Nephron (organoid): ENCODE measurements at regions not wholly inside any gene's neighbourhood (a gene's known extent, or its start where the extent isn't known, plus 50 kb on each side); places are given as distances from the start of the nearest gene placed in this dataset.

ENCODE experiments used
- H3K27ac Mint-ChIP-seq, 3 experiments: 2 replicates each; pipeline ENCODE4 v1.8.0; 2020; ENCODE audit warnings: mixed read lengths in 3 of 3, mild to moderate bottlenecking in 2 of 3, moderate library complexity in 1 of 3
- H3K27me3 Mint-ChIP-seq: 2 replicates; pipeline ENCODE4 v1.8.0; 2021; ENCODE audit warnings: low read depth, mild to moderate bottlenecking, moderate library complexity, mixed read lengths
- H3K36me3 Mint-ChIP-seq: 2 replicates; pipeline ENCODE4 v1.8.0; 2020; ENCODE audit warnings: low read depth, mixed read lengths
- H3K4me1 Mint-ChIP-seq: 2 replicates; pipeline ENCODE4 v1.8.0; 2020; ENCODE audit warnings: mixed read lengths
- H3K4me3 Mint-ChIP-seq, 3 experiments: 2 replicates each; pipeline ENCODE4 v1.8.0; 2020; ENCODE audit warnings: mild to moderate bottlenecking in 3 of 3, mixed read lengths in 3 of 3, moderate library complexity in 2 of 3
- H3K9me3 Mint-ChIP-seq: 2 replicates; pipeline ENCODE4 v1.8.0; 2020; ENCODE audit warnings: mixed read lengths
- TF ChIP-seq, protein P1 (sequence below), 3 experiments: fragments of 200-600 bp; sonication (generic); IDR thresholded peaks; one replicate each; pipeline ENCODE4 v1.5.0; 2021; ENCODE audit warnings: antibody characterized with exemption in 3 of 3; ENCODE audit not compliant: unreplicated experiment in 3 of 3

GRCh38 chr6:105497549-105497948 is 94.7 kb upstream of the PREP start:
- Mint-ChIP-seq H3K27me3 (no peaks in the 10 kb centered on the region), H3K9me3 (no peaks in the 10 kb centered on the region), H3K4me3 (no peak overlapping the region), H3K36me3 (no peaks in the 10 kb centered on the region), H3K27ac (no peak overlapping the region), H3K4me1 (peaks cover 15% of the 10 kb centered on the region)
- TF ChIP-seq, protein P1, sequence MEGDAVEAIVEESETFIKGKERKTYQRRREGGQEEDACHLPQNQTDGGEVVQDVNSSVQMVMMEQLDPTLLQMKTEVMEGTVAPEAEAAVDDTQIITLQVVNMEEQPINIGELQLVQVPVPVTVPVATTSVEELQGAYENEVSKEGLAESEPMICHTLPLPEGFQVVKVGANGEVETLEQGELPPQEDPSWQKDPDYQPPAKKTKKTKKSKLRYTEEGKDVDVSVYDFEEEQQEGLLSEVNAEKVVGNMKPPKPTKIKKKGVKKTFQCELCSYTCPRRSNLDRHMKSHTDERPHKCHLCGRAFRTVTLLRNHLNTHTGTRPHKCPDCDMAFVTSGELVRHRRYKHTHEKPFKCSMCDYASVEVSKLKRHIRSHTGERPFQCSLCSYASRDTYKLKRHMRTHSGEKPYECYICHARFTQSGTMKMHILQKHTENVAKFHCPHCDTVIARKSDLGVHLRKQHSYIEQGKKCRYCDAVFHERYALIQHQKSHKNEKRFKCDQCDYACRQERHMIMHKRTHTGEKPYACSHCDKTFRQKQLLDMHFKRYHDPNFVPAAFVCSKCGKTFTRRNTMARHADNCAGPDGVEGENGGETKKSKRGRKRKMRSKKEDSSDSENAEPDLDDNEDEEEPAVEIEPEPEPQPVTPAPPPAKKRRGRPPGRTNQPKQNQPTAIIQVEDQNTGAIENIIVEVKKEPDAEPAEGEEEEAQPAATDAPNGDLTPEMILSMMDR (IDR thresholded peaks at IDR 0.05; ENCODE audit: unreplicated experiment in 3 of 3): no peak

DNA sequence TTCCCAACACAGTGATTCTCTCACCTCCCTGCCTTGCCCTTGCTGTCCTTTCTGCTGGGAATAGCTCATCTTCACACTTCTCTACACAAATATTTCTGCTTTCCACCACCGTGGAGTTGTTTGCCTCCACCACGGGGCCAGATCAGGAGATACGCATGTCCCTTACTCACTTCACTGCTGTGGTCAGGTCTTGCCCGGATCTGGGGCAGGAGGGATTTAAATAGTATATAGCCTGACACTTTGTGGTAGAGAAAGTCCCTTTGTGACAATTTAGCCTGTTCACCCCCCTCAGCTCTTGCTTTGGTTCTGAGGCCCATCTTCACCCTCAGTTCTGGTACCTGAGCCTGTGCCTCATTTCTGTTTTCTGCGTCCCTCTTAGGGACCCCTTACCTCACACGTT is 92.6 kb upstream of the PREP start:
- H3K9me3 Mint-ChIP-seq: no peaks in the 10 kb centered on the region
- TF ChIP-seq, protein P1 (IDR thresholded peaks at IDR 0.05; ENCODE audit: unreplicated experiment in 3 of 3): no peak
- no peaks in the 10 kb centered on the region for H3K27me3 Mint-ChIP-seq
- peaks cover 15% of the 10 kb centered on the region for H3K4me1 Mint-ChIP-seq
- H3K27ac Mint-ChIP-seq: no peak overlapping the region
- no peaks in the 10 kb centered on the region for H3K36me3 Mint-ChIP-seq
- H3K4me3 Mint-ChIP-seq: no peak overlapping the region

DNA sequence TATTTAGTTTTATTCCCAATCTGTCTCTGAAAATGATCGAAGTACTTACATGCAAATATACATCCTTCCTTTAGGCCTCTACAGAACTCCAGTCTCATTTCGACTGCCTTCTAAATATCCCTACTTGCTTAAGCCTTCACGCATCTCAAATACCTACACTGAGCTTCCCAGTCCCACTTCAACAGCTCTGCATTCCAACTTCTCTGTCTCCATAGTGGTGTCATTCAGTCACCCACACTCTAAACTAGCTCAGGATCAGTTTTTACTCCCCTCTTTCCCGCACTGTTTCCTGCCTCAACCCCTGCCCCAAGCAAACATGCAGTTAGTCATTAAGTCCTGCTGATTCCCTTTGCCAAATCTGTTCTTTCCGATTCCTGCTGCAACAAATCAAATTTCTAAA is 91.8 kb upstream of the PREP start:
- H3K9me3 Mint-ChIP-seq: no peaks in the 10 kb centered on the region
- H3K27ac Mint-ChIP-seq: no peak overlapping the region
- TF ChIP-seq, protein P1 (IDR thresholded peaks at IDR 0.05; ENCODE audit: unreplicated experiment in 3 of 3): no peak
- no peaks in the 10 kb centered on the region for H3K27me3 Mint-ChIP-seq
- no peaks in the 10 kb centered on the region for H3K36me3 Mint-ChIP-seq
- H3K4me1 Mint-ChIP-seq: peaks cover 11% of the 10 kb centered on the region
- H3K4me3 Mint-ChIP-seq: no peak overlapping the region

DNA sequence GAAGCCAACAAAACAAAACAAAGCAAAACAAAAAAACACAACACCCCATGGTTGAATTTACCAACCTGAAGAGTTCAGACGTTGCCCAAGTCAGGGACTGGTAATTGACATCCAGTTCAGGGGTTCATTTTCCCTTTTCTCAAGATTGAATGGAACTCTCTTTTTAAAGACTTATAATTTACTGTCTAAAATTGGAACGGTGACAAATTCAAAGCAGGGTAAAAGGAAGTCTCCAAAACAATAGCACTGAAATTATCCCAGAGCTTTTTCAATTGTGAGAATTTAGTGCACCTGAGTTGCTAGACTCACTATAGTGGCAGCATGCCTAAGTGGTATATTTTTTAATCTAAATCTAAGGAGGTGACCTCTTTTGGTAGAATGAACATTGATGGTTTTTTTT is 90.9 kb upstream of the PREP start:
- Mint-ChIP-seq H3K27me3 (no peaks in the 10 kb centered on the region), H3K4me3 (no peak overlapping the region), H3K4me1 (peaks cover 21% of the 10 kb centered on the region), H3K36me3 (no peaks in the 10 kb centered on the region), H3K27ac (peak overlapping the region in 1 of 3 experiments; percentile 14), H3K9me3 (no peaks in the 10 kb centered on the region)
- TF ChIP-seq, protein P1 (IDR thresholded peaks at IDR 0.05; ENCODE audit: unreplicated experiment in 3 of 3): no peak

DNA sequence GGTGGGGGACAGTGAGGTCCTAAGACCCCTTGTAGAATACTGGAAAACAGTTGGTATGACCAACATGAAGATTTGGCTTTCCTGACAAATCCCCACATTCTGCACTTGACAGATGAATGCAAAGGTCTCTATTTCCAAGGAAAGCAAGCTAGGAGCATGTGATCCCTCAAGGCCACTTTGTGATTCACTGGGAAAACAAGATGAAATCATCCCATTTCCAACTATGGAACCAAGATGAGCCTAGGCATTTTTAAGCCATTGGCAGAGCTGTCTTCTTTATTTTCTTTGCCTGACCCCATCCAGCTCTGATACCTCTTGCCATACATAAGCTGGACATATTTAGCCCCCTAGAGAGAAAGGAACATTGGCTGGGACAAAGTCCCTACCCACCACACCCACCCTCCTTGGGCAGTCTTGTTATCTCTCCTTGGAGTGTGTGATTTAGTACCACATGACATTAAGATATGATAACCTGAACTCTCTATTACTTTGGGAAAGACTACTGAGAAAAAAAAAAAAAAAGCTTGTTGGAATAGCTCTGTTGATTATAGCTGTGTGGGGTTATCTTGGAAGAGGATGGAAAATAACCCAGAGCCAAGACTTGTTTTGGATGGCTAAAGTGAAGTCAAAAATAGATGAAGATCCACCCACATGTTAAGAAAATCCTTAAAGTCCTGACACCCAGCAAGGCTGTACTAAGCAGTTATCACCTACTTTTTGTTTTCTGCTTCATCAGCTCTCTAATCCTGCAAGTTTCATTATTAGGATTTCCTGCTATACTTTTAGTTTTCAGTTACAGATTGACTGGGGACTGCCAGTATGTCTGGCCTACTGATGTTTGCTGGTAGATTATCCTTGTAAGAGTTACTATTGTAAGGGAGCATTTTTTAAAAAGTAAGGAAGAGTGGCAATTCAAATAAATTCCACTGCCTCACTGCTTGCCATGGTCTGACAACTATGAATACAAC is 90.1 kb upstream of the PREP start:
- peak overlapping the region in 1 of 3 experiments; percentile 14 for H3K27ac Mint-ChIP-seq
- peaks cover 28% of the 10 kb centered on the region for H3K4me1 Mint-ChIP-seq
- H3K36me3 Mint-ChIP-seq: no peaks in the 10 kb centered on the region
- TF ChIP-seq, protein P1 (IDR thresholded peaks at IDR 0.05; ENCODE audit: unreplicated experiment in 3 of 3): no peak
- peaks cover 4% of the 10 kb centered on the region for H3K27me3 Mint-ChIP-seq
- H3K4me3 Mint-ChIP-seq: no peak overlapping the region
- no peaks in the 10 kb centered on the region for H3K9me3 Mint-ChIP-seq

GRCh38 chr6:105489216-105489530 is 86.3 kb upstream of the PREP start:
- peaks cover 19% of the 10 kb centered on the region for H3K27me3 Mint-ChIP-seq
- H3K36me3 Mint-ChIP-seq: no peaks in the 10 kb centered on the region
- H3K4me3 Mint-ChIP-seq: no peak overlapping the region
- H3K27ac Mint-ChIP-seq: peak overlapping the region in 1 of 3 experiments; percentile 53
- H3K4me1 Mint-ChIP-seq: peaks cover 51% of the 10 kb centered on the region
- TF ChIP-seq, protein P1 (IDR thresholded peaks at IDR 0.05; ENCODE audit: unreplicated experiment in 3 of 3): no peak
- H3K9me3 Mint-ChIP-seq: no peaks in the 10 kb centered on the region
